ENCODE measurements at regions not wholly inside any gene's neighbourhood (a gene's known extent, or its start where the extent isn't known, plus 50 kb on each side); places are given as distances from the start of the nearest gene placed in this dataset.

GRCh38 chr1:232445361-232446106 lies 184.4 kb downstream of the SIPA1L2 start:
- DNase-seq (ENCODE audit: low spot score): no peak

- no peak for DNase-seq (ENCODE audit: low spot score)
These were observed 186.6 kb downstream of the SIPA1L2 start for GRCh38 chr1:232443372-232443771.

GRCh38 chr1:232441036-232441411 lies 188.9 kb downstream of the SIPA1L2 start:
- DNase-seq (ENCODE audit: low spot score): no peak

GRCh38 chr1:232440325-232441035 lies 189.5 kb downstream of the SIPA1L2 start:
- no peak for DNase-seq (ENCODE audit: low spot score)

GRCh38 chr1:232439011-232439410 lies 190.9 kb downstream of the SIPA1L2 start:
- DNase-seq (ENCODE audit: low spot score): no peak

- no peak for DNase-seq (ENCODE audit: low spot score)
These were observed 191.5 kb downstream of the SIPA1L2 start for GRCh38 chr1:232438476-232438875.

GRCh38 chr1:232437510-232437909 lies 192.4 kb downstream of the SIPA1L2 start:
- DNase-seq (ENCODE audit: low spot score): no peak

- no peak for DNase-seq (ENCODE audit: low spot score)
These were observed 194.2 kb downstream of the SIPA1L2 start for GRCh38 chr1:232435729-232436128.

- DNase-seq (ENCODE audit: low spot score): no peak
These were observed 197.6 kb downstream of the SIPA1L2 start for GRCh38 chr1:232432313-232432712.

GRCh38 chr1:232431748-232432147 lies 198.2 kb downstream of the SIPA1L2 start:
- no peak for DNase-seq (ENCODE audit: low spot score)

- DNase-seq (ENCODE audit: low spot score): no peak
These were observed 198.6 kb downstream of the SIPA1L2 start for GRCh38 chr1:232431326-232431725.

- no peak for DNase-seq (ENCODE audit: low spot score)
These were observed 199.5 kb downstream of the SIPA1L2 start for GRCh38 chr1:232430467-232430866.

GRCh38 chr1:232428786-232429530 lies 201.0 kb downstream of the SIPA1L2 start:
- peak; percentile 31 for DNase-seq (ENCODE audit: low spot score)

- no peak for DNase-seq (ENCODE audit: low spot score)
These were observed 201.8 kb downstream of the SIPA1L2 start for GRCh38 chr1:232428036-232428645.

GRCh38 chr1:232426801-232427200 lies 203.1 kb downstream of the SIPA1L2 start:
- no peak for DNase-seq (ENCODE audit: low spot score)

GRCh38 chr1:232425421-232425820 lies 204.5 kb downstream of the SIPA1L2 start:
- no peak for DNase-seq (ENCODE audit: low spot score)

- DNase-seq (ENCODE audit: low spot score): no peak
These were observed 206.3 kb downstream of the SIPA1L2 start for GRCh38 chr1:232423591-232423990.

- no peak for DNase-seq (ENCODE audit: low spot score)
These were observed 207.0 kb downstream of the SIPA1L2 start for GRCh38 chr1:232422898-232423297.

GRCh38 chr1:232422098-232422497 lies 207.8 kb downstream of the SIPA1L2 start:
- no peak for DNase-seq (ENCODE audit: low spot score)

- no peak for DNase-seq (ENCODE audit: low spot score)
These were observed 208.7 kb downstream of the SIPA1L2 start for GRCh38 chr1:232421143-232421796.

GRCh38 chr1:232417636-232418248 lies 212.2 kb downstream of the SIPA1L2 start:
- DNase-seq (ENCODE audit: low spot score): no peak

All from AG08395 (cell line).